Stimulated activated CD8-positive, alpha-beta memory T cell treated with anti-CD3 and anti-CD28 coated beads, Interleukin-7, amount 100 ng/mL, for 48 hours (primary cell): ENCODE measurements at regions not wholly inside any gene's neighbourhood (a gene's known extent, or its start where the extent isn't known, plus 50 kb on each side); places are given as distances from the start of the nearest gene placed in this dataset.

Experiments
- DNase-seq, 2 donors: peaks; one replicate each; pipeline ENCODE4 v3.0.0-alpha.2; 2020; ENCODE audit warnings: low read depth in 1 of 2; ENCODE audit errors: extremely low read depth in 1 of 2

- no peak for DNase-seq
These were observed 1415.2 kb downstream of the TBC1D22A start for GRCh38 chr22:48177631-48178030.

GRCh38 chr22:48175721-48176120, 1413.3 kb downstream of the TBC1D22A start:
- DNase-seq = no peak

- DNase-seq = no peak
These were observed 1411.3 kb downstream of the TBC1D22A start for GRCh38 chr22:48173773-48174160.

- DNase-seq = no peak
These were observed 1410.8 kb downstream of the TBC1D22A start for GRCh38 chr22:48173061-48173772.

GRCh38 chr22:48171271-48171691, 1408.8 kb downstream of the TBC1D22A start:
- no peak for DNase-seq

- DNase-seq = no peak
These were observed 1406.8 kb downstream of the TBC1D22A start for GRCh38 chr22:48169227-48169626.

- DNase-seq = no peak
These were observed 1404.8 kb downstream of the TBC1D22A start for GRCh38 chr22:48167238-48167637.

- no peak for DNase-seq
These were observed 1398.8 kb downstream of the TBC1D22A start for GRCh38 chr22:48161298-48161697.

- no peak for DNase-seq
These were observed 1395.2 kb downstream of the TBC1D22A start for GRCh38 chr22:48157676-48158075.

- DNase-seq = no peak
These were observed 1394.3 kb downstream of the TBC1D22A start for GRCh38 chr22:48156603-48157355.

GRCh38 chr22:48155446-48155845, 1393.0 kb downstream of the TBC1D22A start:
- DNase-seq = no peak

- DNase-seq = no peak
These were observed 1392.4 kb downstream of the TBC1D22A start for GRCh38 chr22:48154943-48155240.

GRCh38 chr22:48154169-48154942, 1391.9 kb downstream of the TBC1D22A start:
- DNase-seq = no peak

GRCh38 chr22:48153726-48154125, 1391.3 kb downstream of the TBC1D22A start:
- DNase-seq = no peak

GRCh38 chr22:48152916-48153315, 1390.5 kb downstream of the TBC1D22A start:
- no peak for DNase-seq

- no peak for DNase-seq
These were observed 1389.8 kb downstream of the TBC1D22A start for GRCh38 chr22:48152164-48152775.

- no peak for DNase-seq
These were observed 1389.2 kb downstream of the TBC1D22A start for GRCh38 chr22:48151641-48152040.

GRCh38 chr22:48147831-48148230, 1385.4 kb downstream of the TBC1D22A start:
- DNase-seq = no peak

GRCh38 chr22:48147404-48147803, 1385.0 kb downstream of the TBC1D22A start:
- DNase-seq = no peak

GRCh38 chr22:48146426-48146825, 1384.0 kb downstream of the TBC1D22A start:
- no peak for DNase-seq

GRCh38 chr22:48145738-48146137, 1383.3 kb downstream of the TBC1D22A start:
- DNase-seq = no peak
